GM21528 (cell line): ENCODE measurements at regions not wholly inside any gene's neighbourhood (a gene's known extent, or its start where the extent isn't known, plus 50 kb on each side); places are given as distances from the start of the nearest gene placed in this dataset.
"Not testable (repeated sequence)": the region's sequence is repeated elsewhere in the genome, so short reads cannot be mapped to it uniquely, and the experiment has no call there.

Experiments
- ATAC-seq: cut with Tn5 transposase; IDR thresholded peaks from one replicate; pipeline ENCODE4 v1.9.1; 2021; ENCODE audit warnings: mild to moderate bottlenecking, moderate library complexity; ENCODE audit not compliant: unreplicated experiment, low FRiP score

DNA sequence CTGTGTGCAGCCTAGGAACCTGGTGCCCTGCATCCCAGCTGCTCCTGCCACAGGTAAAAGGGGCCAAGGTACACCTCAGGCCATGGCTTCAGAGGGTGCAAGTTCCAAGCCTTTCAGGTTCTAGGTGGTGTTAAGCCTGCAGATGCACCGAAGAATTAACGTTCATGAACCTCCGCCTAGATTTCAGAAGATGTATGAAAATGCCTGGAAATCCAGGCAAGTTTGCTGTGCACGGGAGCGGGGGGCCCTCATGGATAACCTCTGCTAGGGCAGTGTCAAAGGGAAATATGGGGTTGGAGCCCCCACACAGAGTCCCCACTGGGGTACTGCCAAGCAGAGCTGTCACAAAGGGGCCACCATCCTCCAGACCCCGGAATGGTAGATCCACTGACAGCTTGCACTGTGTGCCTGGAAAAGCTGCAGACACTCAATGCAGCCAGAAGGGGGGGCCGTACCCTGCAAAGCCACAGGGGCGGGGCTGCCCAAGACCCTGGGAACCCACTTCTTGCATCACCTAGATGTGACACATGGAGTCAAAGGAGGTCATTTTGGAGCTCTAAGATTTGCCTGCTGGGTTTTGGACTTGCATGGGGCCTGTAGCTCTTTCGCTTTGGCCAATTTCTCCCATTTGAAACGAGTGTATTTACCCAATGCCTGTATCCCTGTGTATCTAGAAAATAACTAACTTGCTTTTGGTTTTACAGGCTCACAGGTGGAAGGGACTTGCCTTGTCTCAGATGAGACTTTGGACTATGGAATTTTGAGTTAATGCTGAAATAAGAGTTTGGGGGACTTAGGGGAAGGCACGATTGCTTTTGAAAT is 145.2 kb upstream of the C1QTNF3 start:
- ATAC-seq, result not testable (repeated sequence)

DNA sequence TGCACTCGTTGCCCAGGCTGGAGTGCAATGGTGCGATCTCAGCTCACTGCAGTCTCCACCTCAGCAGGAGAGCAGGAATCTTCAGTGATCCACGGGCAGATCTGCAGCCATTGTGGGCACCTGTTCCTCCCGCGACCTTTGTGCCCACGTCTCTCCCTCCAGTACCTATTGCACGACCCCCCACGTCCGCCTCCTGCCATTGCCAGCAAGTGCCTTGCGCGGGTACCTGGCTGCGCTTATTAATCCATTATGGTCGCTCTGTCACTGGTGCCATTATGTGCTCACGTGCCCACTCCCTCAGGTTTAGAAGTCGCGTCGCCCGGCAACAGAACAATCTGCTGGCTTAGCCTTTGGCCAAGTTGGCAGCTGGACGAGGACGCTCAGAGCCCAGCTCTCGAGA is 146.2 kb upstream of the C1QTNF3 start:
- not testable (repeated sequence) for ATAC-seq

DNA sequence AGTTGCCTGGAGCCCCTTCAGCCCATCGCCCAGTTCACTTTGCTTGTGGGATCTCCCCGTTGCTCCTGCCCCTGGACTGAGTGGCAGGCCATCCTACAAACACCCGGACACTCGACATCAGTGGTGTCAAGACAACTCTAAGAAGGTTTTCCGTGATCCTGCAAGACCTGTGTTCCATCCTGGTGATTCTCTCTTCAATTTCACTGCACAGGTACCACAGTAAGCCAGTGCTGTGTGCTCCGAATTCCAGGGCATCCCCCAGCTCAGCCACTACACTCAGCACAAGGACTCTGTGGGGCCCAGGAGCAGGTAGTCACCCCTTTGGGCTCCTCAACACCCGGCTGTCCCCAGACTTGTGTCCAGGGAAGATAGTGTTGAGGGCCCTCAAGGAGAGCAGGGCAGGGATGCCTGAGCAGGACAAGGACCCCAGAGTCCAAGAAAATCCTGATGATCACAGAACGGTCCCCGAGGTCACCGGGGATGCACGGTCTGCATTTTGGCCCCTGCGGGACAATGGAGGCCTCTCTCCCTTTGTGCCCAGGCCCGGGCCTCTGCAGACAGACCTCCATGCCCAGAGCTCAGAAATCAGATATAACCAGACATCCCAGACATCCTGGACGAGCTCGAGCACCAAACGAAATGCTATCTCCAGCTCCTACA is 146.9 kb upstream of the C1QTNF3 start:
- not testable (repeated sequence) for ATAC-seq

DNA sequence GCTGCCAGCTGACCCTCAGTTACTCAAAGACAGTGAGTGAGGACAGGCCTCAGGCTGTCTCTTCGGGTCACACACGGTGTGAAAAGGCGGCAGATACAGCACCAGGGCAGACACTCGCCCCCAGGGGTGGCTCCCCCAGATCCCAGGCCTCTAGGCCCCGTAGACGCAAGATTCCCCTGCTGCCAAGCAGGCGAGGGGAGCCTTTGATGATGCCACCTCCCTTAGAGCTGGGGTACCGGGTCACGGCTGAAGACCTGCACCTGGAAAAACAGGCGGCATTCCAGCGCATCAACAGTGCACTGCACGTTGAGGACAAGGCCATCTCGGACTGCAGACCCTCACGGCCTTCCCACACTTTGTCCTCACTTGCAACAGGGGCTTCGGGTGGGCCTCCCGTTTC is 147.5 kb upstream of the C1QTNF3 start:
- ATAC-seq, result not testable (repeated sequence)

DNA sequence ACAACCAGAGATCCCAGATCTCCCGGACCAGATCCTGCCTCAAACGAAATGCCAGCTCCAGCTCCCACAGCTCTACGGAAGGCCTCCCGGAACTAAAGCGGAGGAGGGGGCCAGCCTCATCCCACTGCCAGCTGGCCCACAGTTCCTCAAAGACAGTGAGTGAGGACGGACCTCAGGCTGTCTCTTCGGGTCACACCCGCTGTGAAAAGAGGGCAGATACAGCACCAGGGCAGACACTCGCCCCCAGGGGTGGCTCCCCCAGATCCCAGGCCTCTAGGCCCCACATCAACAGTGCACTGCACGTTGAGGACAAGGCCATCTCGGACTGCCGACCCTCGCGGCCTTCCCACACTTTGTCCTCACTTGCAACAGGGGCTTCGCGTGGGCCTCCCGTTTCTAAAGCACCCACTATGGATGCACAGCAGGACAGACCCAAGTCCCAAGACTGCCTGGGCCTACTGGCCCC is 148.3 kb upstream of the C1QTNF3 start:
- ATAC-seq, result not testable (repeated sequence)

DNA sequence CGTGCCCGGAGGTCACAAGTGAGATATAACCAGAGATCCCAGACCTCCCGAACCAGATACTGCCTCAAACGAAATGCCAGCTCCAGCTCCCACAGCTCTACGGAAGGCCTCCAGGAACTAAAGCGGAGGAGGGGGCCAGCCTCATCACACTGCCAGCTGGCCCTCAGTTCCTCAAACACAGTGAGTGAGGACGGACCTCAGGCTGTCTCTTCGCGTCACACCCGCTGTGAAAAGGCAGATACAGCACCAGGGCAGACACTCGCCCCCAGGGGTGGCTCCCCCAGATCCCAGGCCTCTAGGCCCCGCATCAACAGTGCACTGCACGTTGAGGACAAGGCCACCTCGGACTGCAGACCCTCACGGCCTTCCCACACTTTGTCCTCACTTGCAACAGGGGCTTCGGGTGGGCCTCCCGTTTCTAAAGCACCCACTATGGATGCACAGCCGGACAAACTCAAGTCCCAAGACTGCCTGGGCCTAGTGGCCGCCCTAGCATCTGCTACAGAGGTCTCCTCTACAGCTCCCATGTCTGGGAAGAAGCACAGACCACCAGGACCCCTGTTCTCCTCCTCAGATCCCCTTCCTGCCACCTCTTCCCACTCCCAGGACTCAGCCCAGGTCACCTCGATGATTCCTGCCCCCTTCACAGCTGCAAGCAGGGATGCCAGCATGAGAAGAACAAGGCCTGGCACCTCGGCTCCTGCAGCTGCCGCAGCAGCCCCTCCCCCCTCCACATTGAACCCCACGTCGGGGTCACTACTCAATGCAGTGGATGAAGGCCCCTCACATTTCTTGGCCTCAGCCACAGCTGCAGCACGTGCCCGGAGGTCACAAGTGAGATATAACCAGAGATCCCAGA is 149.3 kb upstream of the C1QTNF3 start:
- ATAC-seq, result not testable (repeated sequence)

GRCh38 chr5:34192923-34193262 is 149.9 kb upstream of the C1QTNF3 start:
- not testable (repeated sequence) for ATAC-seq

- ATAC-seq, result not testable (repeated sequence)
These were observed 150.3 kb upstream of the C1QTNF3 start for GRCh38 chr5:34193297-34193696.

GRCh38 chr5:34193804-34194203 is 150.8 kb upstream of the C1QTNF3 start:
- ATAC-seq, result not testable (repeated sequence)

DNA sequence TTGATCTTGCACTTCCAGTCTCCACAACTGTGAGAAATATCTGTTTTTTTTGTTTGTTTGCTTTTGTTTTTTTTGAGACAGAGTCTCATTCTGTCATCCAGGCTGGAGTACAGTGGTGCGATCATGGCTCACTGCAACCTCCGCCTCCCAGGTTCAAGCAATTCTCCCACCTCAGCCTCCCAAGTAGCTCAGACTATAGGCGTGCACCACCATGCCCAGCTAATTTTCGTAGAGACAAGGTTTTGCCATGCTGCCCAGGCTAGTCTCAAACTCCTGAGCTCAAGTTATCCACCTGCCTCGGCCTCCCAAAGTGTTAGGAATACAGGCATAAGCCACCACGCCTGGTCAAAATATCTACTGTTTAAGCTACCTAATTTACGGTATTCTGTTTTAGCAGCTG is 153.1 kb upstream of the C1QTNF3 start:
- not testable (repeated sequence) for ATAC-seq

- not testable (repeated sequence) for ATAC-seq
These were observed 162.3 kb upstream of the C1QTNF3 start for GRCh38 chr5:34205347-34205746.

DNA sequence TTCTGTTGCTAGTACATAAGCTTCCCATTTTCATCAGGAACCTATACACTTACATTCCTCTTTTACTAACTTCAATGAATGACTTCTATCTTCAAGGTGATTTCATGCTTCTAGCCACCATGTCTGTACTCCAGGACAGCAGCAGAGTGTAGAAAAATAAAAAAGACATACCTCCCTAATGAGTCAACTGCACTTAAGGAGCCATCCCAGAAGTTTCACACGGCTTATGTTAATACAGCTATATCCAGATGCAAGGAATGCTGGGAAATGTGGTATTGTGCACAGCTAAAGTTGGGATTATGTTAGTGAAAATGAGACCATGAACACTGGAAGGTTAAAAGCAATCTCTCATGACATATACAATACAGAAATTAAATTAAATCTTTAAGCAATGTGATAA is 174.4 kb upstream of the C1QTNF3 start:
- ATAC-seq, result not testable (repeated sequence)

DNA sequence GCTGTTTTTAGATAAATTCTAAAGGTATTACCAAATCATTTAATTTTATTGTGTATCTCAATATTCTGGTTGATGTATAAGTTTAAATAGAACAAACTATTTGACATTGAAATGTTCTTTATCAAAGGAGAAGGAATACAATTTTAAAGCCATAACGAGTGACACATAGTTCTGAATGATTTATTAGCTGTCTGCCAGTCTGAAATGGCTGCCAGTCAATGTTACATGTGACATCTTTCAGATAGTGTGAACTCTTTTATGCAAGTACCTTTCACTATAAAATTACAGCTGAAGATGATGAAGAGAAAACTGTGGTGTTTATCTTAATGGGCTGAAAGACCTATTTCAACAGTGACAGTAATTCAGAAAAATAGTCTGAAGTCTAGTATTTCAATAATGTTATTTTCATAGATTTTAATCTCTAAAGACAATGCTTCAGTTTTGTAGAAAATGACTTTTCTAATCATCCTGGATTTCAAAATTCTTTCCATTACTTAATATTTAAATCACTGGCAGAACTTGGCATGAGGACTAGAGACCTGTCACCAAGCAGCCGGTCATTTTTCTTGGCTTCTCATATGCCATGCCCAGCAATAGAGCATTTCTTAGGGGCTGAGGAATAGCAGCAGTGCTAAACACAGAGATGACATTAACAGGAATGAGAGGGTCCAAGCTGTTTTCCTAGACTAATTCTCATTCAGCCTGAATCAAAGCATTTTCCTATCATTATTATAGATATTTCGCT is 178.5 kb upstream of the C1QTNF3 start:
- not testable (repeated sequence) for ATAC-seq

GRCh38 chr5:34223158-34223557 is 180.1 kb upstream of the C1QTNF3 start:
- ATAC-seq, result not testable (repeated sequence)

DNA sequence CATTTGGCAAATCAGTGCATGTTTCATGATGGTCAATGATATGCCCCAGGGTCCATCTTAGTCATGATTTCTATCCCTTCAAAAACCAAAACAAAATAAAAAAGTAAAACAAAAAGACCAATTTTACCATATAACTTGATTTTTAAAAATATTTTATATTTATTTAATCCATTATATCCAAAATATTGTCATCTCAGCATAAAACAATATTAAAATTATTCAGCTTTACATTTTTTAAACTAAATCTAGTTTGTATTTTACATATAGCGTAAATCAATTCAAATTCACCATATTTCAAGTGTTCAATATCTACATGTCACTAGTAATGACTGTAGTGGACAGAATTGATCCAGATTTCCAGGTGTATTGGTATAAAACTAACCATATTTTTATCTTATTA is 187.4 kb upstream of the C1QTNF3 start:
- ATAC-seq, result not testable (repeated sequence)

DNA sequence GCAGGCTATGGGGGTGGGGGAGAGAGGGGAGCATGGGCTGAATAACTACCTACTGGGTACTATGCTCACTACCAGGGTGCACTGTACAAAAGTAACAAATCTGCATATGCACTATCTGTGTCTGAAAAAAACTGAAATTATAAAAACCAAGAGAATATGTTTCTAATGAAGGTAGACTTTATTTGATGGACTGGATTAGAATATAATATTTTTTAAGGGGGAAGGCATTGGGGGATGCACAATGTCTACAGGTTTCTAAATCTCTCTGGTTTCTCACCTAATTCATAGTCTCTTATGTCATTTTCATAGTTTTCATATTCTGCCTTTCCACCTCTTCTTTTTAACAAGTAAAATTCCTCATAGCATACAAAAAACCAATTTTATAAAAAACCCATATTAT is 200.8 kb upstream of the C1QTNF3 start:
- not testable (repeated sequence) for ATAC-seq

DNA sequence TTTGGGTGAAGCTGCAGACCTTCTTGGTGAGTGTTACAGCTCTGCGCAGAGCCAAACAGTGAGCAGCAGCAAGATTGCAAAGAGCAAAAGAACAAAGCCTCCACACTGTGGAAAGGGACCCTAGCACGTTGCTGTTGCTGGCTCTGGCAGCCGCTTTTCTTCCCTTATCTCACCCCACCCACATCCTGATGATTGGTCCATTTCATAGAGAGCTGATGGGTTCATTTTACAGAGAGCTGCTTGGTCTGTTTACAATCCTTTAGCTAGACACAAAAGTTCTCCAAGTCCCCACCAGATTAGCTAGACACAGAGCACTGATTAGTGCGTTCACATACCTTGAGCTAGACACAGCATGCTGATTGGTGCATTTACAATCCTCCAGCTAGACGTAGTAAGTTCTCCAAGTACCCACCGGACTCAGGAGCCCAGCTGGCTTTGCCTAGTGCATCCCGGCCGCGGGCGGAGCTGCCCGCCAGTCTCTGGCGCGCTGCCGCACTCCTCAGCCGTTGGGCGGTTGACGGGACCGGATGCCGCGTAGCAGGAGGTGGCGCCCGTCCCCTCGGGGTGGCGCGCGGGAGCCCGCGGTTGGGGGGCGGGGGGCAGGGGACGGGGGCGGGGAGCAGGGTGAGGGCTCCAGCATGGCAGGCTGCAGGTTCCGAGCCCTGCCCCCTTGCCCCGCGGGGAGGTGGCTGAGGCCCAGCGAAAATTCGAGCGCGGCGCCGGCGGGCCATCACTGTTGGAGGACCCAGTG is 201.4 kb upstream of the C1QTNF3 start:
- not testable (repeated sequence) for ATAC-seq

DNA sequence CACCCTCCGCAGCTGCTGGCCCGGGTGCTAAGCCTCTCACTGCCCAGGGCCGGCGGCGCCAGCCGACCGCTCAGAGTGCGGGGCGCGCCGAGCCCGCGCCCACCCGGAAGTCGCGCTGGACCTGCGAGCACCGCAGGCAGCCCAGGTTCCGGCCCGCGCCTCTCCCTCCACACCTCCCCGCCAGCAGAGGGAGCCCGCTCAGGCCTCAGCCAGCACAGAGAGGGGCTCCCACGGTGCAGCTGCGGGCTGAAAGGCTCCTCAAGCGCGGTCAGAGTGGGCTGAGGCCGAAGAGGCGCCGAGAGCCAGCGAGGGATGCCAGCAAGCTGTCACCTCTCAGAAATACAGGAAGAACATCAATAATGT is 202.0 kb upstream of the C1QTNF3 start:
- ATAC-seq, result not testable (repeated sequence)

GRCh38 chr5:34245813-34246212 is 202.8 kb upstream of the C1QTNF3 start:
- ATAC-seq, result not testable (repeated sequence)
